ENCODE measurements at regions not wholly inside any gene's neighbourhood (a gene's known extent, or its start where the extent isn't known, plus 50 kb on each side); places are given as distances from the start of the nearest gene placed in this dataset.
A peak's percentile ranks its signal among the peaks of the same experiment; 100 is the strongest.

DNA sequence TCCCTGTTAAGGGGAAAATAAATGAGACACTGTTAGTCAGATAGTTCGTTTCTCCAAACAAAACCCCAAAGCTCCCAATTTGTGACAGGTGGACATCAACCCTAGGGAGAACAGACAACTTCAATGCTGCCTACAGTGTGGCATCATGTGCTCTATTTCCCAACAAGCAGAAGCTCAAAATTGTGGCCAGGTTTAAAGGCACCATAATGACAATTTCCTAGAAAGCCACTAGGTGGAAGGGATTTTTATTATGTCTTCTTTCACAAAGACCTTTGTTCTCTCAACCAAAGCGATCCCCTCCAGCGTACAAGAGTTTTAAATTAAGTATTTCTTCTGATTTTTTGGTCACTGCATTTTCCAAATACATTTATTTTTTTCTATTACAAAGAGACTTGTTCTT, 88.0 kb upstream of the MBIP start:
- no peak for DNase-seq

DNA sequence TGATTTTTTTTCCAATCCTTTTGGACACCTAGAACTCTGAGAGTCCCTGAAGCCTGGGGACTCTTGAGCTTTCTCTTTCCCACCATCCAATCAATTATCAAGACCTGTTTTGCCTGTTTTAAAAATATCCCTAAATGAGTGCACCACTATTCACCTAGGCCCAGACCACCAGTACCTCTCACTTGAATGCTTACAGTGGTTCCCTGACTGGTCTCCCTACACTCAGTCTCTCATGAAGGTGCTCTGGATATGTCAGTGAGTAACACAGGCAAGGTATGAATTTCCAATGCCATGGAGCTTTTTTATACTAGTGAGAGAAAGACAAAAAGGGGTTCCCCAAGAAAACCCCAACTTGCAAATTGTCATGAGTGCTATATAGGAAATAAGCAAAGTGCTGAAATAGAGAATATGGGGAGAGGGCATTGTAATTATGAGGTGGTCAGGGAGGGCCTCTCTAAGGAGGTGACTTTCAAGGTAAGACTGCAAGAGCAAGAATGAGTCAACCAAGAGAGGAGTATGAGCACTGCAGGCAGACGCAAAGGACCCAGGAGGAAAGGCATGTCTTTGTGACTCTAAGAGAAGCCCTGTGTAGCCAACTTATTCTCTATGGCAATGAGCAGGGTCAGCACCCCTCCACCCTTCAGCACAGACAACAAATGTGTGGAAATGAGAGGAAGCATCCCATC, 85.3 kb upstream of the MBIP start:
- no peak for DNase-seq

DNA sequence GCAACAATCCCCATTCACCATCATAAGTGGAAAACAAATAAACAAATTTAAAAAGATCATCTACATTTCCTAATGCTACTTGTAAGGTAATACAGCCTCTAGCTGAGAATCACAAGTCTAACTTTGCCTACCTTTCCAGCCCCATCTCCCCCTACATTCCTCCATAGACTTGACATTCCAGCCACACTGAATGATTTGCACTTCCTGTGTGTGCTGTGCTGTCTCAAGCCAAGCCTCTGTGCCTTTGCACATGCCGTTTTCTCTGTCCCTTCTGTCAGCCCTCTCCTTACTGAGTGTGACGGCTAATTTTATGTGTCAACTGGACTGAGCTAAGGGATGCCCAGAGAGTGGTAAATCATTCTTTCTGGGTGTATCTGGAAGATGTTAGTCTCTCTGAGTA, 82.4 kb upstream of the MBIP start:
- DNase-seq = no peak

DNA sequence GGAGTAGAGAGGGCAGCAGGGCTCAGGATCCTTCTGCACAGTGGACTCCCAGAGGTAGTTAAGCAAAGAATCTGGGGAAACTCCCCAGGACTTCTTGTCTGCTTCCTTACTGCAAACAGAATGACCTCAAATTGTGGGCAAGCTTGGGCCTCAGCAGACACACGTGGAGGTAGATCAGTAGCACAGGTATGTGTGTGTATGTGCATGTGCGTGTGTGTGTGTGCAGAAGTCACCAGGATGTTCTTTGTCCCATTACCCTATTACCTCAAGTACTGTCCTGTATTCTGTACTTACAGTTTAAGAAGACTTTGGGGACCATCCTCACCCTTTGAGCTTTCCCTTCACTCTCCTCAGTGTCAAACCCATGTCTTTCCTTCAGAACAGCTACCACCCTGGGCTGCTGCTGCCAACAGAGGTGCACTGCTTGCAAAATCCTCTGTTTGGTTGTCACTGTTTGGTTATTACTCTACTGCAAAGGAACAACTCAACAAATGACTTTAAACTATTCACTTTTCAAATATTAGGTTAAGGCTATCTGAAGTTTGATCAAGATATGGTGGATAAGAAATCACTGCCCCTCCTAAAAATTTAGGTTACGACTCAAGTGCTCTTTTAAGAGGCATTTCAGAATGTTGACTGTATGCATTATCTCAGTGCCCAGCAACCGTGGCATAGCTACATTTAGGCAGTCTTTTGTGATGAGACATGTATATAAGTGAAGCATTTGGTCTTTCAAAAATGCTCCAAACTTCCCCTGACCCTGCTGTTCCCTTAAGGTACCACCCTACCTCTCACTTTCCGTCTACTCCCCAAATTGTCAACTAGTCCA, 78.2 kb upstream of the MBIP start:
- no peak for DNase-seq

GRCh38 chr14:36397357-36397756, 76.9 kb upstream of the MBIP start:
- no peak for DNase-seq

DNA sequence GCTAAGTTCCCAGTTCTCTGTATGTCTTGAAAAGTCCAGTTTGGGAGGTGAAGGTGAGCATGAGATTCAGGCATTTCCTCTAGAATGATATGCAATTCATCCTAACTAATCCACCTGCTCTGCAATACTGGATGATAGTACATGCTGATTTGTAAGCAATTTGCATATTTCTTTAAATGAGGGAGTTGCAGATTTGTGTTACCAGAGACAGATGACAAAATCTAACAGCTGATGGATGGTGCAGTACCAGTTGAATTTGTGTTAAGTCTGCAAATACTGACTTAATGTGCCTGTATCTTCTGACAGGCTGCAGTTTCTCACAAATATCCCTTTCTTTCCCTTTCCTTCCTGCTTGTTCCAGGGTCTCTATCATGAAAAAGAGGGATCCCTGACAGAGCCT, 76.4 kb upstream of the MBIP start:
- no peak for DNase-seq

GRCh38 chr14:36394593-36394992, 74.2 kb upstream of the MBIP start:
- no peak for DNase-seq

DNA sequence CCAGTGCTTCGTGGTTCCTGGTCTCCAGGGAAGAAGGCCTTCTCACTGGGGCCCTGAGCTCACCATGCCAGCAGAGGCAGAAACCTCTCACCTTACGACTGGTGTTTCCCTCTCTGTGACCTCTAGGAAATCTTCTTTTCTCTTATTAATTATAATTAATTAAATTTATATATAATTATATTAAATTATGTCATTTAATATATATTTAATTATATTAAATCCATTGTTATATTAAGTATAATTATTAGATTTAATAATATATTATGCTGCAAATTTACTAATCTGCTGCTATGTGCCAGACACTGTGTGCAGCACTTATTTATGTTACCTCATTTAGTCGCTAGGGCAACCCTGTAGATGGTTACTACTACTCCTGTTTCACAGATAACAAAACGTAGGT, 70.3 kb upstream of the MBIP start:
- no peak for DNase-seq

DNA sequence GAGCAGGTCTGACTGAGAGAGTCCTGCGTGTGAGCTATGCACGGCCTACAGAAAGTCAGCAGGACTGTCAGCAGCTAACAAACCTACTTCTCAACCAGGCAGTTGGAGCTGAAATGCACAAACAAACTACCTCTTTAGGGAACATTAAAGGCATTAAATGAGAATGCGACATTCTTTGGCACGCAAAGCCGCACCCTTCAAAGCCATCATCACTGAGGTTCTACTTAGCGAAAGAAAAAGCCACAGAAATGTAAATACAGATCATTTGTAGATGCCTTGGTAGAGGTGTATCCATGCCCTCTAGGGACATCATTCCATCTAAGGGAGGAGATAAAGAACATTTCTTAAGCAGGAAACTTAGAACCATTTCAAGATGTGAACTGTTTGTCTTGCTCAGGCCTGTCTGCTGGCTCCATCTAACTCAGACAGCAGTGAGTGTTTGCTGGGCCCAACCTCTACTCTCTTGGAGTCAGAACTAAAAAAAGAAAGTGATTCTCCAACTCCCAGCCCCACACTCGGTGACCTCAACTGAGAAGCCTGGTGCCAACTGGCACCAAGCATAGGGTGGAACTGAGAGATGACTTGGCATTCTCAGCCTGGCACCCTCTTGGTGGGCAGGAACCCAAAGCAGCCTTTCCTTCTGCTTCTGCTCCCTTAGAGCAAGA, 63.5 kb upstream of the MBIP start:
- no peak for DNase-seq

DNA sequence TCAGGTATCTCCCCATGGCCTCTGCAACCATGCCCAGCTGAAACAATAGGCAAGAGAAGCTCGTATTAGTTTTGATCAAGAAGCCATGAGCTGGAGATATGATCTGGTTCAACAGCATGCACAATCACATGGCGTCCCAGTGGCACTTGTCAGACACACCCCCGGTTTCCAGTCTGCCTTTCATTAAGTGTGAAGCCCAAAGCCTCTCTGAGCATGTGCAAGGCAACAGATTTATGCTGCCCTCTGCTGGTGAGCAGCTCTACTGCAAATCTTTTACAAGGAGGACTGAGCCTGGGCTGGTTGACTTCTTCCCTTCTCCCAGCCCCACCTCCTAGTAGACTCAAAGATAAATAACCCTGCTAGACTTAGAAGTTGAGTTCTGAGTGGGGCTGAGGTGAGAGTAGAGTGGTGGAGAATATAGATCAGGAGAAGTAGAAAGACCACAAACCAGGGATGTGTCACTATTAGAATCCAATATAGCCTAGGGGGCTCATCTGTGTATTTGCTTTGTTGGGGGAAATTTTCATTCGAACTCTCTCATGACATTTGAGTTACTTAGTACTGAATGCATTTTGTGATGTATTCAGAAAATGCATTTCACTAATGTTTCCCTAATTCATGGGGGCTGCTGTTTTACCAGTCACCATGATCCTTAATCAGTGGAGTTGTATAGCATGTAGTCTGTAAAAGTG, 53.7 kb upstream of the MBIP start:
- peak; percentile 11 to 61 (median 33) for DNase-seq
